Astrocyte (in vitro differentiated cells and primary cell): ENCODE measurements at regions not wholly inside any gene's neighbourhood (a gene's known extent, or its start where the extent isn't known, plus 50 kb on each side); places are given as distances from the start of the nearest gene placed in this dataset.
A peak's percentile ranks its signal among the peaks of the same experiment; 100 is the strongest.

Experiments
- DNase-seq: peaks from one replicate; pipeline ENCODE4 v3.0.0-alpha.2; 2010; ENCODE audit warnings: low read depth
- FAIRE-seq: peaks from 2 replicates; lab custom pipeline; 2011; peaks lifted over from hg19 to GRCh38; lab: Jason Lieb, UNC
- H2AFZ ChIP-seq: 2 replicates; pipeline ENCODE4 v1.6.0; 2012; ENCODE audit warnings: low read depth, low read length, inconsistent platforms
- H3K27ac ChIP-seq: 2 replicates; pipeline ENCODE4 v1.5.1; 2011; ENCODE audit warnings: low read depth, low read length, inconsistent platforms
- H3K27me3 ChIP-seq: 2 replicates; pipeline ENCODE4 v1.6.0; 2011; ENCODE audit warnings: low read length, inconsistent platforms; ENCODE audit not compliant: insufficient read depth
- H3K36me3 ChIP-seq: 2 replicates; pipeline ENCODE4 v1.5.1; 2011; ENCODE audit warnings: low read length, inconsistent platforms; ENCODE audit not compliant: insufficient read depth
- H3K4me1 ChIP-seq: 2 replicates; pipeline ENCODE4 v1.5.1; 2011; ENCODE audit warnings: low read length, inconsistent platforms; ENCODE audit not compliant: insufficient read depth
- H3K4me2 ChIP-seq: 2 replicates; pipeline ENCODE4 v1.6.0; 2012; ENCODE audit warnings: low read length, inconsistent platforms
- H3K4me3 ChIP-seq: 2 replicates; pipeline ENCODE4 v1.5.1; 2011; ENCODE audit warnings: low read depth, mild to moderate bottlenecking, low read length, inconsistent platforms; ENCODE audit not compliant: insufficient read depth
- H3K79me2 ChIP-seq: 2 replicates; pipeline ENCODE4 v1.6.0; 2012; ENCODE audit warnings: mild to moderate bottlenecking, low read length, inconsistent platforms; ENCODE audit not compliant: insufficient read depth
- H3K9ac ChIP-seq: 2 replicates; pipeline ENCODE4 v1.6.0; 2012; ENCODE audit warnings: mild to moderate bottlenecking, low read length, inconsistent platforms
- H3K9me3 ChIP-seq: 2 replicates; pipeline ENCODE4 v1.5.1; 2012; ENCODE audit warnings: low read depth, mild to moderate bottlenecking, low read length, inconsistent platforms; ENCODE audit not compliant: insufficient read depth
- H4K20me1 ChIP-seq: 2 replicates; pipeline ENCODE4 v1.6.0; 2012; ENCODE audit warnings: low read length, inconsistent platforms; ENCODE audit not compliant: insufficient read depth
- H3K27ac Mint-ChIP-seq: one replicate; pipeline ENCODE4 v1.8.0; 2021; ENCODE audit warnings: mild to moderate bottlenecking, mixed read lengths; ENCODE audit not compliant: unreplicated experiment
- H3K27me3 Mint-ChIP-seq: one replicate; pipeline ENCODE4 v1.8.0; 2021; ENCODE audit warnings: low read depth, mixed read lengths; ENCODE audit not compliant: unreplicated experiment
- H3K36me3 Mint-ChIP-seq: one replicate; pipeline ENCODE4 v1.8.0; 2021; ENCODE audit warnings: low read depth, mixed read lengths; ENCODE audit not compliant: unreplicated experiment
- H3K4me1 Mint-ChIP-seq: one replicate; pipeline ENCODE4 v1.8.0; 2021; ENCODE audit warnings: low read depth, mixed read lengths; ENCODE audit not compliant: unreplicated experiment
- H3K4me3 Mint-ChIP-seq: one replicate; pipeline ENCODE4 v1.8.0; 2021; ENCODE audit warnings: mild to moderate bottlenecking, moderate library complexity, mixed read lengths; ENCODE audit not compliant: unreplicated experiment
- H3K9me3 Mint-ChIP-seq: one replicate; pipeline ENCODE4 v1.8.0; 2021; ENCODE audit warnings: mild to moderate bottlenecking, mixed read lengths; ENCODE audit not compliant: unreplicated experiment
- EZH2 ChIP-seq: IDR thresholded peaks from 2 replicates; pipeline ENCODE4 v1.6.1; 2012; ENCODE audit warnings: mild to moderate bottlenecking, low read length, inconsistent platforms; ENCODE audit not compliant: insufficient read depth
- TF ChIP-seq, protein P1 (sequence below): IDR thresholded peaks from 2 replicates; pipeline ENCODE4 v1.5.1; 2011; ENCODE audit warnings: low read depth, mild to moderate bottlenecking, inconsistent platforms, low read length, moderate library complexity; ENCODE audit not compliant: insufficient read depth

GRCh38 chr21:16193496-16194094 lies 463.8 kb downstream of the USP25 start:
- no peak overlapping the region for H3K4me3 Mint-ChIP-seq
- FAIRE-seq (no peak), DNase-seq (no peak)
- peaks cover 15% of the 10 kb centered on the region for H3K4me1 Mint-ChIP-seq
- H3K9me3 Mint-ChIP-seq, result no peaks in the 10 kb centered on the region
- Histone ChIP-seq H3K4me3 (peak overlapping the region; percentile 75), H4K20me1 (no peaks in the 10 kb centered on the region), H3K27me3 (no peaks in the 10 kb centered on the region), H3K27ac (peak overlapping the region; percentile 88), H2AFZ (peak overlapping the region; percentile 73), H3K79me2 (peaks cover 39% of the 10 kb centered on the region), H3K36me3 (no peaks in the 10 kb centered on the region), H3K9me3 (no peaks in the 10 kb centered on the region), H3K4me2 (peak overlapping the region; percentile 95), H3K9ac (peak overlapping the region; percentile 88), H3K4me1 (peaks cover 4% of the 10 kb centered on the region)
- H3K27me3 Mint-ChIP-seq, result no peaks in the 10 kb centered on the region
- peak overlapping the region; percentile 43 for H3K27ac Mint-ChIP-seq
- TF ChIP-seq EZH2, result no peak
- TF ChIP-seq, protein P1, sequence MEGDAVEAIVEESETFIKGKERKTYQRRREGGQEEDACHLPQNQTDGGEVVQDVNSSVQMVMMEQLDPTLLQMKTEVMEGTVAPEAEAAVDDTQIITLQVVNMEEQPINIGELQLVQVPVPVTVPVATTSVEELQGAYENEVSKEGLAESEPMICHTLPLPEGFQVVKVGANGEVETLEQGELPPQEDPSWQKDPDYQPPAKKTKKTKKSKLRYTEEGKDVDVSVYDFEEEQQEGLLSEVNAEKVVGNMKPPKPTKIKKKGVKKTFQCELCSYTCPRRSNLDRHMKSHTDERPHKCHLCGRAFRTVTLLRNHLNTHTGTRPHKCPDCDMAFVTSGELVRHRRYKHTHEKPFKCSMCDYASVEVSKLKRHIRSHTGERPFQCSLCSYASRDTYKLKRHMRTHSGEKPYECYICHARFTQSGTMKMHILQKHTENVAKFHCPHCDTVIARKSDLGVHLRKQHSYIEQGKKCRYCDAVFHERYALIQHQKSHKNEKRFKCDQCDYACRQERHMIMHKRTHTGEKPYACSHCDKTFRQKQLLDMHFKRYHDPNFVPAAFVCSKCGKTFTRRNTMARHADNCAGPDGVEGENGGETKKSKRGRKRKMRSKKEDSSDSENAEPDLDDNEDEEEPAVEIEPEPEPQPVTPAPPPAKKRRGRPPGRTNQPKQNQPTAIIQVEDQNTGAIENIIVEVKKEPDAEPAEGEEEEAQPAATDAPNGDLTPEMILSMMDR, result no peak
- no peaks in the 10 kb centered on the region for H3K36me3 Mint-ChIP-seq

- Mint-ChIP-seq H3K9me3 (no peaks in the 10 kb centered on the region), H3K27me3 (no peaks in the 10 kb centered on the region), H3K36me3 (no peaks in the 10 kb centered on the region), H3K4me3 (no peak overlapping the region), H3K27ac (peak overlapping the region; percentile 60), H3K4me1 (peaks cover 15% of the 10 kb centered on the region)
- peaks cover 4% of the 10 kb centered on the region for H3K4me1 ChIP-seq
- H4K20me1 ChIP-seq, result no peaks in the 10 kb centered on the region
- FAIRE-seq, result peak; percentile 81
- peak overlapping the region; percentile 75 for H3K4me3 ChIP-seq
- peak overlapping the region; percentile 95 for H3K4me2 ChIP-seq
- H3K27me3 ChIP-seq, result no peaks in the 10 kb centered on the region
- no peaks in the 10 kb centered on the region for H3K36me3 ChIP-seq
- peaks cover 46% of the 10 kb centered on the region for H3K79me2 ChIP-seq
- peak overlapping the region; percentile 88 for H3K9ac ChIP-seq
- DNase-seq, result peak; percentile 91
- no peak for TF ChIP-seq EZH2
- TF ChIP-seq, protein P1, result peak; percentile 22
- peak overlapping the region; percentile 73 for H2AFZ ChIP-seq
- H3K9me3 ChIP-seq, result no peaks in the 10 kb centered on the region
- peak overlapping the region; percentile 88 for H3K27ac ChIP-seq
These were observed 464.5 kb downstream of the USP25 start for GRCh38 chr21:16194095-16194787.
